ENCODE measurements at regions not wholly inside any gene's neighbourhood (a gene's known extent, or its start where the extent isn't known, plus 50 kb on each side); places are given as distances from the start of the nearest gene placed in this dataset.

DNA sequence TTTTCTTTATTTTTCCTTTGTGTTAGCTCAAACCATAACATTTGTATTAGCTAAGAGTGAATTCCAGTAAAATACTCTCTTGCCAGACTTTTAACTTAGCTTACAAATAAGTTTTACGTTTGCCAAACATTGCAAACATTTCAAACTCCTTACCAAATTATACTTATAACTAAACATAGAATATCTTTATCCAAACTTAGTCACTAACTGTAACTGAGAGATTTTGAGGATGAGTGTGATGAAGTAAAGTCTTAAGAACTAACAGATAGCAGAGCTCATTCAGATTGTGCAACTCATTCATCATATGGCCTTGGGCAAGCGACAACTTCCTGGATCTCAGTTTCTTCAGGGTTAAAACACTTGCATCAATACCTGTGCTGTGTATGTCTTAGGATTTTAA, 533.7 kb downstream of the TDRD15 start:
- Mint-ChIP-seq H3K4me3 (no peak overlapping the region), H3K9me3 (no peaks in the 10 kb centered on the region), H3K4me1 (peaks cover 24% of the 10 kb centered on the region), H3K27me3 (ENCODE audit: low read depth) (peaks cover 4% of the 10 kb centered on the region; the same call in 1 of the 2 replicates), H3K27ac (no peak overlapping the region), H3K36me3 (no peaks in the 10 kb centered on the region)
- TF ChIP-seq HMGA2 (CRISPR knock-in tag; IDR thresholded peaks at IDR 0.05) (no peak), ZNF232 (CRISPR knock-in tag; IDR thresholded peaks at IDR 0.05) (no peak), SOX15 (CRISPR knock-in tag; IDR thresholded peaks at IDR 0.05) (no peak), ELF4 (CRISPR knock-in tag; IDR thresholded peaks at IDR 0.05; ENCODE audit: low read depth) (no peak), GTF2I (CRISPR knock-in tag; conservative IDR thresholded peaks at IDR 0.05) (no peak), ZNF671 (CRISPR knock-in tag; IDR thresholded peaks at IDR 0.05) (no peak), ATF1 (CRISPR knock-in tag; IDR thresholded peaks at IDR 0.05) (no peak), ZBTB21 (CRISPR knock-in tag; IDR thresholded peaks at IDR 0.05; ENCODE audit: borderline replicate concordance) (no peak), ESRRA (CRISPR knock-in tag; IDR thresholded peaks at IDR 0.05; ENCODE audit: borderline replicate concordance) (no peak), ZNF423 (CRISPR knock-in tag; IDR thresholded peaks at IDR 0.05) (no peak), NFATC4 (CRISPR knock-in tag; IDR thresholded peaks at IDR 0.05) (no peak)
- TF ChIP-seq, protein P1, sequence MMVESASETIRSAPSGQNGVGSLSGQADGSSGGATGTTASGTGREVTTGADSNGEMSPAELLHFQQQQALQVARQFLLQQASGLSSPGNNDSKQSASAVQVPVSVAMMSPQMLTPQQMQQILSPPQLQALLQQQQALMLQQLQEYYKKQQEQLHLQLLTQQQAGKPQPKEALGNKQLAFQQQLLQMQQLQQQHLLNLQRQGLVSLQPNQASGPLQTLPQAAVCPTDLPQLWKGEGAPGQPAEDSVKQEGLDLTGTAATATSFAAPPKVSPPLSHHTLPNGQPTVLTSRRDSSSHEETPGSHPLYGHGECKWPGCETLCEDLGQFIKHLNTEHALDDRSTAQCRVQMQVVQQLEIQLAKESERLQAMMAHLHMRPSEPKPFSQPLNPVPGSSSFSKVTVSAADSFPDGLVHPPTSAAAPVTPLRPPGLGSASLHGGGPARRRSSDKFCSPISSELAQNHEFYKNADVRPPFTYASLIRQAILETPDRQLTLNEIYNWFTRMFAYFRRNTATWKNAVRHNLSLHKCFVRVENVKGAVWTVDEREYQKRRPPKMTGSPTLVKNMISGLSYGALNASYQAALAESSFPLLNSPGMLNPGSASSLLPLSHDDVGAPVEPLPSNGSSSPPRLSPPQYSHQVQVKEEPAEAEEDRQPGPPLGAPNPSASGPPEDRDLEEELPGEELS (CRISPR knock-in tag; IDR thresholded peaks at IDR 0.05) = no peak
- TF ChIP-seq, protein P2, sequence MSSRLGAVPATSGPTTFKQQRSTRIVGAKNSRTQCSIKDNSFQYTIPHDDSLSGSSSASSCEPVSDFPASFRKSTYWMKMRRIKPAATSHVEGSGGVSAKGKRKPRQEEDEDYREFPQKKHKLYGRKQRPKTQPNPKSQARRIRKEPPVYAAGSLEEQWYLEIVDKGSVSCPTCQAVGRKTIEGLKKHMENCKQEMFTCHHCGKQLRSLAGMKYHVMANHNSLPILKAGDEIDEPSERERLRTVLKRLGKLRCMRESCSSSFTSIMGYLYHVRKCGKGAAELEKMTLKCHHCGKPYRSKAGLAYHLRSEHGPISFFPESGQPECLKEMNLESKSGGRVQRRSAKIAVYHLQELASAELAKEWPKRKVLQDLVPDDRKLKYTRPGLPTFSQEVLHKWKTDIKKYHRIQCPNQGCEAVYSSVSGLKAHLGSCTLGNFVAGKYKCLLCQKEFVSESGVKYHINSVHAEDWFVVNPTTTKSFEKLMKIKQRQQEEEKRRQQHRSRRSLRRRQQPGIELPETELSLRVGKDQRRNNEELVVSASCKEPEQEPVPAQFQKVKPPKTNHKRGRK (CRISPR knock-in tag; IDR thresholded peaks at IDR 0.05; ENCODE audit: borderline replicate concordance) = no peak
- TF ChIP-seq, protein P3, sequence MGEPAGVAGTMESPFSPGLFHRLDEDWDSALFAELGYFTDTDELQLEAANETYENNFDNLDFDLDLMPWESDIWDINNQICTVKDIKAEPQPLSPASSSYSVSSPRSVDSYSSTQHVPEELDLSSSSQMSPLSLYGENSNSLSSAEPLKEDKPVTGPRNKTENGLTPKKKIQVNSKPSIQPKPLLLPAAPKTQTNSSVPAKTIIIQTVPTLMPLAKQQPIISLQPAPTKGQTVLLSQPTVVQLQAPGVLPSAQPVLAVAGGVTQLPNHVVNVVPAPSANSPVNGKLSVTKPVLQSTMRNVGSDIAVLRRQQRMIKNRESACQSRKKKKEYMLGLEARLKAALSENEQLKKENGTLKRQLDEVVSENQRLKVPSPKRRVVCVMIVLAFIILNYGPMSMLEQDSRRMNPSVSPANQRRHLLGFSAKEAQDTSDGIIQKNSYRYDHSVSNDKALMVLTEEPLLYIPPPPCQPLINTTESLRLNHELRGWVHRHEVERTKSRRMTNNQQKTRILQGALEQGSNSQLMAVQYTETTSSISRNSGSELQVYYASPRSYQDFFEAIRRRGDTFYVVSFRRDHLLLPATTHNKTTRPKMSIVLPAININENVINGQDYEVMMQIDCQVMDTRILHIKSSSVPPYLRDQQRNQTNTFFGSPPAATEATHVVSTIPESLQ (CRISPR knock-in tag; IDR thresholded peaks at IDR 0.05) = no peak
- TF ChIP-seq, protein P4, sequence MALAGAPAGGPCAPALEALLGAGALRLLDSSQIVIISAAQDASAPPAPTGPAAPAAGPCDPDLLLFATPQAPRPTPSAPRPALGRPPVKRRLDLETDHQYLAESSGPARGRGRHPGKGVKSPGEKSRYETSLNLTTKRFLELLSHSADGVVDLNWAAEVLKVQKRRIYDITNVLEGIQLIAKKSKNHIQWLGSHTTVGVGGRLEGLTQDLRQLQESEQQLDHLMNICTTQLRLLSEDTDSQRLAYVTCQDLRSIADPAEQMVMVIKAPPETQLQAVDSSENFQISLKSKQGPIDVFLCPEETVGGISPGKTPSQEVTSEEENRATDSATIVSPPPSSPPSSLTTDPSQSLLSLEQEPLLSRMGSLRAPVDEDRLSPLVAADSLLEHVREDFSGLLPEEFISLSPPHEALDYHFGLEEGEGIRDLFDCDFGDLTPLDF (CRISPR knock-in tag; IDR thresholded peaks at IDR 0.05) = no peak
- TF ChIP-seq, protein P5, sequence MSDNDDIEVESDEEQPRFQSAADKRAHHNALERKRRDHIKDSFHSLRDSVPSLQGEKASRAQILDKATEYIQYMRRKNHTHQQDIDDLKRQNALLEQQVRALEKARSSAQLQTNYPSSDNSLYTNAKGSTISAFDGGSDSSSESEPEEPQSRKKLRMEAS (CRISPR knock-in tag; IDR thresholded peaks at IDR 0.05) = no peak
- TF ChIP-seq, protein P6, sequence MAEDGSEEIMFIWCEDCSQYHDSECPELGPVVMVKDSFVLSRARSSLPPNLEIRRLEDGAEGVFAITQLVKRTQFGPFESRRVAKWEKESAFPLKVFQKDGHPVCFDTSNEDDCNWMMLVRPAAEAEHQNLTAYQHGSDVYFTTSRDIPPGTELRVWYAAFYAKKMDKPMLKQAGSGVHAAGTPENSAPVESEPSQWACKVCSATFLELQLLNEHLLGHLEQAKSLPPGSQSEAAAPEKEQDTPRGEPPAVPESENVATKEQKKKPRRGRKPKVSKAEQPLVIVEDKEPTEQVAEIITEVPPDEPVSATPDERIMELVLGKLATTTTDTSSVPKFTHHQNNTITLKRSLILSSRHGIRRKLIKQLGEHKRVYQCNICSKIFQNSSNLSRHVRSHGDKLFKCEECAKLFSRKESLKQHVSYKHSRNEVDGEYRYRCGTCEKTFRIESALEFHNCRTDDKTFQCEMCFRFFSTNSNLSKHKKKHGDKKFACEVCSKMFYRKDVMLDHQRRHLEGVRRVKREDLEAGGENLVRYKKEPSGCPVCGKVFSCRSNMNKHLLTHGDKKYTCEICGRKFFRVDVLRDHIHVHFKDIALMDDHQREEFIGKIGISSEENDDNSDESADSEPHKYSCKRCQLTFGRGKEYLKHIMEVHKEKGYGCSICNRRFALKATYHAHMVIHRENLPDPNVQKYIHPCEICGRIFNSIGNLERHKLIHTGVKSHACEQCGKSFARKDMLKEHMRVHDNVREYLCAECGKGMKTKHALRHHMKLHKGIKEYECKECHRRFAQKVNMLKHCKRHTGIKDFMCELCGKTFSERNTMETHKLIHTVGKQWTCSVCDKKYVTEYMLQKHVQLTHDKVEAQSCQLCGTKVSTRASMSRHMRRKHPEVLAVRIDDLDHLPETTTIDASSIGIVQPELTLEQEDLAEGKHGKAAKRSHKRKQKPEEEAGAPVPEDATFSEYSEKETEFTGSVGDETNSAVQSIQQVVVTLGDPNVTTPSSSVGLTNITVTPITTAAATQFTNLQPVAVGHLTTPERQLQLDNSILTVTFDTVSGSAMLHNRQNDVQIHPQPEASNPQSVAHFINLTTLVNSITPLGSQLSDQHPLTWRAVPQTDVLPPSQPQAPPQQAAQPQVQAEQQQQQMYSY (CRISPR knock-in tag; IDR thresholded peaks at IDR 0.05) = no peak
- POLR2A ChIA-PET = no interaction called here
- DNase-seq (ENCODE audit: low spot score) = no peak
- no peak for ATAC-seq
- CTCF ChIA-PET = interaction anchor here (1.3 kb wide), 1 partner anchor 235 kb away, joined by 3 read pairs; no protein-coding TSS in a partner anchor

Data from WTC11 (cell line).